ENCODE measurements at regions not wholly inside any gene's neighbourhood (a gene's known extent, or its start where the extent isn't known, plus 50 kb on each side); places are given as distances from the start of the nearest gene placed in this dataset.

DNA sequence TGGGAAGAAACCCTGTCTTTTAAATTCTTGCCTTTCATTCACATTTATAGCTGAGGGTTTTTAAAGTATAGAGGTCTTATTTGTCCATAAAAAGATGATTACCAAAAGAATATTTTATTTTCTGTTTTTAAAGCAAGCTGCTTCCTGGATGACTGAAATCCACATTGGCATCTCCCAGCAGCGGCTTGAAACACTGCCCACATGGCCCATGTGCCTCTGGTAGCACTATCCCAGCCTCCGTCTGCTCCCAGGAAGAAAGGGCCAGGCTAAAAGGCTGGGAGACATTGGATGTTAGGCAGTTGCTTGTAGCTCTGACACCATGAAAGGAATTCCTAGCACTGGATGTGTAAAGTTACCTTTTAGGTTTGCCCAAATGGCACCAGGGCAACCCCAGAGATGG, 169.9 kb upstream of the CACNA1E start:
- Histone ChIP-seq H3K9me3 (ENCODE audit: low read length) (no peaks in the 10 kb centered on the region), H4K20me1 (ENCODE audit: insufficient read depth, low read depth, low read length) (no peaks in the 10 kb centered on the region), H3K79me2 (ENCODE audit: low read length) (no peaks in the 10 kb centered on the region), H3K9me2 (replicated peaks; ENCODE audit: insufficient read depth, low read length) (no peaks in the 10 kb centered on the region), H3K4me1 (ENCODE audit: low read length) (no peaks in the 10 kb centered on the region), H3K27me3 (ENCODE audit: low read length) (no peaks in the 10 kb centered on the region), H3K9ac (ENCODE audit: low read length) (no peak overlapping the region), H2AFZ (ENCODE audit: low read length) (no peak overlapping the region), H3K36me3 (ENCODE audit: insufficient read depth, low read length) (no peaks in the 10 kb centered on the region), H3K4me3 (ENCODE audit: low read length) (no peak overlapping the region), H3K4me2 (ENCODE audit: low read depth, low read length, poor library complexity, severe bottlenecking) (no peak overlapping the region), H3K27ac (ENCODE audit: low read length) (no peak overlapping the region)
- DNase-seq = no peak

DNA sequence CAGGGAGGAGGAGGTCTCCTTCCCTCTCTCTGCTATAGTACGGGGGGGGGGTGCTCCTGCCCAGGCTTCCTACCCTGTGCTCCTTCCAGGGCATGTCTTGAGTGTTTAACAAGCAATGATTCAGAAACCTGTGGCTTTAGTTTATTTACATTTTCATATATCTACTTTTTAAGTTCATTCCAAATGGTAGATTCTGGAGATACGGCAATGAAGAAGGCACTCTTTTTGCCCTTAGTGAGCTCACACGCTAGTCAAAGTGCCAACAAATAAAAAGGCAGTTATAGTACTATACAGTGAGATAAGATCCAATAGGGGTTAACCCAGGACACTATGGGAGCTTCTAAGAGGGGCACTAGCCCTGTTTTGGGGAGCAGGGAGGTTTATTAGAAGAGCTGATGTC, 169.3 kb upstream of the CACNA1E start:
- Histone ChIP-seq H3K4me2 (ENCODE audit: low read depth, low read length, poor library complexity, severe bottlenecking) (no peak overlapping the region), H3K36me3 (ENCODE audit: insufficient read depth, low read length) (no peaks in the 10 kb centered on the region), H2AFZ (ENCODE audit: low read length) (no peak overlapping the region), H3K9me3 (ENCODE audit: low read length) (no peaks in the 10 kb centered on the region), H3K79me2 (ENCODE audit: low read length) (no peaks in the 10 kb centered on the region), H3K27ac (ENCODE audit: low read length) (no peak overlapping the region), H3K27me3 (ENCODE audit: low read length) (no peaks in the 10 kb centered on the region), H3K9me2 (replicated peaks; ENCODE audit: insufficient read depth, low read length) (no peaks in the 10 kb centered on the region), H3K4me3 (ENCODE audit: low read length) (no peak overlapping the region), H3K9ac (ENCODE audit: low read length) (no peak overlapping the region), H4K20me1 (ENCODE audit: insufficient read depth, low read depth, low read length) (no peaks in the 10 kb centered on the region), H3K4me1 (ENCODE audit: low read length) (no peaks in the 10 kb centered on the region)
- DNase-seq = no peak

DNA sequence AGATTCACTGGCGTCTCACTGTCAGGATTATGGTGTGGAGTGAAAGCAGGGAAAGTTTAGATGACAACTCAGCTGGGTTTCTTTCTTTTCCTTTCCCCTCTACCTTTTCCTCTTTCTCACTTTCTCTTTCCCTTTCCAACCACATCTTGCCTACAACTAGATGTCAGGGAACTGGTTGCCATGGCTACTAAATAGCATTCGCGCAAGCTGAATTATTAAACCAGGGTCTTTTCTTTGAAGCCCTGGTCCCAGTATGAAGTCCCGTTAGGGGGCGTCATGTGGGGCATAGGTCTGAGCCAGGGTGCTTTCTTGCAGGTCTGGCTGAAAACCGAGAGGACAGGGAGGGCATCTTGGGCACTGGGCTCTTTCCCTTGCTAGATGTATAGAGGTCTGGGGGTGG, 168.4 kb upstream of the CACNA1E start:
- Histone ChIP-seq H3K36me3 (ENCODE audit: insufficient read depth, low read length) (no peaks in the 10 kb centered on the region), H3K4me2 (ENCODE audit: low read depth, low read length, poor library complexity, severe bottlenecking) (no peak overlapping the region), H3K27ac (ENCODE audit: low read length) (no peak overlapping the region), H3K79me2 (ENCODE audit: low read length) (no peaks in the 10 kb centered on the region), H3K9me3 (ENCODE audit: low read length) (no peaks in the 10 kb centered on the region), H3K27me3 (ENCODE audit: low read length) (no peaks in the 10 kb centered on the region), H3K4me3 (ENCODE audit: low read length) (no peak overlapping the region), H3K9me2 (replicated peaks; ENCODE audit: insufficient read depth, low read length) (no peaks in the 10 kb centered on the region), H4K20me1 (ENCODE audit: insufficient read depth, low read depth, low read length) (no peaks in the 10 kb centered on the region), H3K9ac (ENCODE audit: low read length) (no peak overlapping the region), H3K4me1 (ENCODE audit: low read length) (no peaks in the 10 kb centered on the region), H2AFZ (ENCODE audit: low read length) (no peak overlapping the region)
- DNase-seq = no peak

- Histone ChIP-seq H3K27me3 (ENCODE audit: low read length) (no peaks in the 10 kb centered on the region), H3K4me3 (ENCODE audit: low read length) (no peak overlapping the region), H3K27ac (ENCODE audit: low read length) (no peak overlapping the region), H2AFZ (ENCODE audit: low read length) (no peak overlapping the region), H3K36me3 (ENCODE audit: insufficient read depth, low read length) (no peaks in the 10 kb centered on the region), H3K9me2 (replicated peaks; ENCODE audit: insufficient read depth, low read length) (no peaks in the 10 kb centered on the region), H4K20me1 (ENCODE audit: insufficient read depth, low read depth, low read length) (no peaks in the 10 kb centered on the region), H3K4me2 (ENCODE audit: low read depth, low read length, poor library complexity, severe bottlenecking) (no peak overlapping the region), H3K9ac (ENCODE audit: low read length) (no peak overlapping the region), H3K4me1 (ENCODE audit: low read length) (no peaks in the 10 kb centered on the region), H3K79me2 (ENCODE audit: low read length) (no peaks in the 10 kb centered on the region), H3K9me3 (ENCODE audit: low read length) (no peaks in the 10 kb centered on the region)
- DNase-seq = no peak
Measured at GRCh38 chr1:181317261-181317930, 165.9 kb upstream of the CACNA1E start.

GRCh38 chr1:181318022-181318857, 165.1 kb upstream of the CACNA1E start:
- Histone ChIP-seq H3K9ac (ENCODE audit: low read length) (no peak overlapping the region), H3K9me2 (replicated peaks; ENCODE audit: insufficient read depth, low read length) (no peaks in the 10 kb centered on the region), H3K4me2 (ENCODE audit: low read depth, low read length, poor library complexity, severe bottlenecking) (no peak overlapping the region), H3K36me3 (ENCODE audit: insufficient read depth, low read length) (no peaks in the 10 kb centered on the region), H3K4me3 (ENCODE audit: low read length) (no peak overlapping the region), H4K20me1 (ENCODE audit: insufficient read depth, low read depth, low read length) (no peaks in the 10 kb centered on the region), H3K27ac (ENCODE audit: low read length) (no peak overlapping the region), H3K4me1 (ENCODE audit: low read length) (no peaks in the 10 kb centered on the region), H3K79me2 (ENCODE audit: low read length) (no peaks in the 10 kb centered on the region), H3K27me3 (ENCODE audit: low read length) (no peaks in the 10 kb centered on the region), H2AFZ (ENCODE audit: low read length) (no peak overlapping the region), H3K9me3 (ENCODE audit: low read length) (no peaks in the 10 kb centered on the region)
- DNase-seq = no peak

- Histone ChIP-seq H3K9me3 (ENCODE audit: low read length) (no peaks in the 10 kb centered on the region), H4K20me1 (ENCODE audit: insufficient read depth, low read depth, low read length) (no peaks in the 10 kb centered on the region), H3K27me3 (ENCODE audit: low read length) (no peaks in the 10 kb centered on the region), H2AFZ (ENCODE audit: low read length) (no peak overlapping the region), H3K36me3 (ENCODE audit: insufficient read depth, low read length) (no peaks in the 10 kb centered on the region), H3K9me2 (replicated peaks; ENCODE audit: insufficient read depth, low read length) (no peaks in the 10 kb centered on the region), H3K27ac (ENCODE audit: low read length) (no peak overlapping the region), H3K4me3 (ENCODE audit: low read length) (no peak overlapping the region), H3K79me2 (ENCODE audit: low read length) (no peaks in the 10 kb centered on the region), H3K4me1 (ENCODE audit: low read length) (no peaks in the 10 kb centered on the region), H3K4me2 (ENCODE audit: low read depth, low read length, poor library complexity, severe bottlenecking) (no peak overlapping the region), H3K9ac (ENCODE audit: low read length) (no peak overlapping the region)
- no peak for DNase-seq
Measured at GRCh38 chr1:181318858-181319235, 164.5 kb upstream of the CACNA1E start.

- Histone ChIP-seq H2AFZ (ENCODE audit: low read length) (no peak overlapping the region), H3K9me3 (ENCODE audit: low read length) (no peaks in the 10 kb centered on the region), H3K79me2 (ENCODE audit: low read length) (no peaks in the 10 kb centered on the region), H3K27ac (ENCODE audit: low read length) (no peak overlapping the region), H3K27me3 (ENCODE audit: low read length) (no peaks in the 10 kb centered on the region), H4K20me1 (ENCODE audit: insufficient read depth, low read depth, low read length) (no peaks in the 10 kb centered on the region), H3K9me2 (replicated peaks; ENCODE audit: insufficient read depth, low read length) (no peaks in the 10 kb centered on the region), H3K36me3 (ENCODE audit: insufficient read depth, low read length) (no peaks in the 10 kb centered on the region), H3K4me3 (ENCODE audit: low read length) (no peak overlapping the region), H3K9ac (ENCODE audit: low read length) (no peak overlapping the region), H3K4me1 (ENCODE audit: low read length) (no peaks in the 10 kb centered on the region), H3K4me2 (ENCODE audit: low read depth, low read length, poor library complexity, severe bottlenecking) (no peak overlapping the region)
- no peak for DNase-seq
Measured at GRCh38 chr1:181319907-181320306, 163.4 kb upstream of the CACNA1E start.

DNA sequence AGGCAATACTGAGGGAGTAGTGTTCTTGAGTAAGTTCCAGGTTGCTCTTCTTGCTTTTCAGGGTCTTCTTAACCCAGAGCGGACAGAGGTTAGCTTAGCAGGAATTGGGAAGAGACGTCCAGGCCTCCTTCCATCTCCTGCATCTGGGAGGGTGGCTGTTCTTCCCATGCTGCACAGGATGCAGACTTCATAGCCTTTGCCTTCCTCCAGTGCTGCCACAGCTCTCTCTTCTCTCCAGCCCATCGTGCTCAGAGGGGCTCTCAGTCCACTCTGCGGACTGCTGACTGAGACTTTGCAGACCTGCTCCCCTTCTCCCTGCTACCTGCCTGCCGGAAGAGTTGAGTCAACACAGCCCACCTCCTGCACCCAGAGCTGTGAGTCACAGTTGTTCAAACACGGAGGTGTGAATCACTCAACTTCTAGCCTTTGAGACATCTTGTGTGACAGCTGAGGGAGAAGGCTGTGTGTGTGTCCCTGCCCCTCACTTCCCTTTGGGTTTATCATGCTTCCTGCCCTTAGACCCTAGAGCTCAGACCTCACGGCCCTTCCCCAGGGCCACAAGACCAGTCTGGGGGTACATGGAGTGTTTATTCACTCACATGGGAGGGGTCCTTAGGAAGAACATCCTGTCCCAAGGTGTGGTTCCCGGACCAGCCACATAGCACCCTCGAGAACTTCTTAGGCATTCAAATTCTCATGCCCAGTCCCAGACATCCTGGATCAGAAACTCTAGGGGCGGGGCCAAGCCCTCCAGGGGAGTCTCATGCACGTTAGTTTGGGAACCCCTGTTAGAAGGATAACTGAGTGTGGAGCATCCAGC, 158.3 kb upstream of the CACNA1E start:
- H4K20me1 ChIP-seq (ENCODE audit: insufficient read depth, low read depth, low read length) = no peaks in the 10 kb centered on the region
- H3K4me2 ChIP-seq (ENCODE audit: low read depth, low read length, poor library complexity, severe bottlenecking) = no peak overlapping the region
- no peak overlapping the region for H3K4me3 ChIP-seq (ENCODE audit: low read length)
- no peaks in the 10 kb centered on the region for H3K9me3 ChIP-seq (ENCODE audit: low read length)
- H3K36me3 ChIP-seq (ENCODE audit: insufficient read depth, low read length) = no peaks in the 10 kb centered on the region
- H3K9ac ChIP-seq (ENCODE audit: low read length) = no peak overlapping the region
- no peak overlapping the region for H3K27ac ChIP-seq (ENCODE audit: low read length)
- no peaks in the 10 kb centered on the region for H3K27me3 ChIP-seq (ENCODE audit: low read length)
- H2AFZ ChIP-seq (ENCODE audit: low read length) = no peak overlapping the region
- no peaks in the 10 kb centered on the region for H3K9me2 ChIP-seq (replicated peaks; ENCODE audit: insufficient read depth, low read length)
- H3K4me1 ChIP-seq (ENCODE audit: low read length) = no peaks in the 10 kb centered on the region
- H3K79me2 ChIP-seq (ENCODE audit: low read length) = no peaks in the 10 kb centered on the region
- no peak for DNase-seq

Data from Karpas-422 (cell line).